K562 (cell line): ENCODE measurements at regions not wholly inside any gene's neighbourhood (a gene's known extent, or its start where the extent isn't known, plus 50 kb on each side); places are given as distances from the start of the nearest gene placed in this dataset.

Experiments used
- BCOR ChIP-seq: fragments of 450-650 bp; IDR thresholded peaks from 2 replicates; pipeline ENCODE4 v1.6.1; 2016
- CBFA2T3 ChIP-seq: fragments of 450-650 bp; IDR thresholded peaks from 2 replicates; pipeline ENCODE4 v1.6.1; 2017
- CTCF ChIP-seq, 3 experiments: IDR thresholded peaks in 2 of 3; conservative IDR thresholded peaks in 1 of 3; 2 replicates each; pipeline ENCODE4 v1.5.1; 2011 to 2012; ENCODE audit warnings: low read length in 3 of 3, mild to moderate bottlenecking in 3 of 3, control low read depth in 2 of 3, improper control_type of control experiment in 1 of 3, inconsistent platforms in 1 of 3, low read depth in 1 of 3, mixed read lengths in 1 of 3, moderate library complexity in 1 of 3; ENCODE audit not compliant: insufficient read depth in 2 of 3
- HINFP ChIP-seq: fragments of 450-650 bp; conservative IDR thresholded peaks from 2 replicates; pipeline ENCODE4 v1.6.1; 2016; ENCODE audit warnings: missing genetic modification characterization, low read depth, mild to moderate bottlenecking, control low read depth, missing compliant biosample characterization
- IFI16 ChIP-seq: fragments of 250-450 bp; sonication (Bioruptor Pico); IDR thresholded peaks from 2 replicates; pipeline ENCODE4 v2.1.2; 2022; ENCODE audit warnings: mild to moderate bottlenecking, inconsistent platforms
- MCM2 ChIP-seq: fragments of 450-650 bp; IDR thresholded peaks from 2 replicates; pipeline ENCODE4 v1.6.1; 2017; ENCODE audit warnings: low read depth, mild to moderate bottlenecking
- MCM7 ChIP-seq, 2 experiments: fragments of 450-650 bp; IDR thresholded peaks; 2 replicates each; pipeline ENCODE4 v1.6.1; 2016 to 2018
- NFIX ChIP-seq: fragments of 250-450 bp; sonication (Bioruptor Pico); IDR thresholded peaks from 2 replicates; pipeline ENCODE4 v1.4.0; 2020; ENCODE audit warnings: low read depth, mild to moderate bottlenecking, moderate library complexity
- PPARD ChIP-seq: fragments of 250-450 bp; sonication (Bioruptor Pico); IDR thresholded peaks from 2 replicates; pipeline ENCODE4 v1.8.0; 2022; ENCODE audit warnings: inconsistent platforms, mild to moderate bottlenecking, moderate library complexity
- RAD21 ChIP-seq, 2 experiments: fragments of 250-450 bp in 1 of 2; fragments of 450-650 bp in 1 of 2; sonication (Bioruptor Pico) in 1 of 2; formaldehyde crosslinking in 1 of 2; IDR thresholded peaks in 1 of 2; conservative IDR thresholded peaks in 1 of 2; 2 replicates each; pipeline versions ENCODE4 v1.4.0 to v1.8.0; 2020 to 2022; ENCODE audit warnings: mild to moderate bottlenecking in 2 of 2, moderate library complexity in 1 of 2
- SFPQ ChIP-seq: fragments of 200-400 bp; formaldehyde crosslinking; IDR thresholded peaks from 2 replicates; pipeline ENCODE4 v1.6.1; 2017; ENCODE audit warnings: mild to moderate bottlenecking, low read depth, low read length, moderate library complexity
- ZC3H8 ChIP-seq: fragments of 450-650 bp; IDR thresholded peaks from 2 replicates; pipeline ENCODE4 v1.6.1; 2017
- ZNF212 ChIP-seq: fragments of 450-650 bp; formaldehyde crosslinking; IDR thresholded peaks from 2 replicates; pipeline ENCODE4 v1.4.0; 2020; ENCODE audit warnings: mild to moderate bottlenecking
- TF ChIP-seq, protein P1 (sequence below): sonication (generic); formaldehyde crosslinking; IDR thresholded peaks from 2 replicates; pipeline ENCODE4 v1.8.1; 2022; ENCODE audit warnings: missing genetic modification reagents
- TF ChIP-seq, protein P2 (sequence below): fragments of 250-450 bp; sonication (Bioruptor Pico); IDR thresholded peaks from 2 replicates; pipeline ENCODE4 v1.9.0; 2021; ENCODE audit warnings: mild to moderate bottlenecking, inconsistent platforms
- TF ChIP-seq, protein P3 (sequence below): fragments of 250-450 bp; sonication (Bioruptor Pico); IDR thresholded peaks from 2 replicates; pipeline ENCODE4 v1.5.1; 2021; ENCODE audit warnings: mild to moderate bottlenecking
- TF ChIP-seq, protein P4 (sequence below): sonication (generic); formaldehyde crosslinking; IDR thresholded peaks from 2 replicates; pipeline ENCODE4 v1.8.0; 2023; ENCODE audit warnings: mild to moderate bottlenecking, missing genetic modification reagents

- TF ChIP-seq, protein P1, sequence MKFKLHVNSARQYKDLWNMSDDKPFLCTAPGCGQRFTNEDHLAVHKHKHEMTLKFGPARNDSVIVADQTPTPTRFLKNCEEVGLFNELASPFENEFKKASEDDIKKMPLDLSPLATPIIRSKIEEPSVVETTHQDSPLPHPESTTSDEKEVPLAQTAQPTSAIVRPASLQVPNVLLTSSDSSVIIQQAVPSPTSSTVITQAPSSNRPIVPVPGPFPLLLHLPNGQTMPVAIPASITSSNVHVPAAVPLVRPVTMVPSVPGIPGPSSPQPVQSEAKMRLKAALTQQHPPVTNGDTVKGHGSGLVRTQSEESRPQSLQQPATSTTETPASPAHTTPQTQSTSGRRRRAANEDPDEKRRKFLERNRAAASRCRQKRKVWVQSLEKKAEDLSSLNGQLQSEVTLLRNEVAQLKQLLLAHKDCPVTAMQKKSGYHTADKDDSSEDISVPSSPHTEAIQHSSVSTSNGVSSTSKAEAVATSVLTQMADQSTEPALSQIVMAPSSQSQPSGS = no peak
- peak; percentile 53 to 88 for TF ChIP-seq RAD21 (CRISPR knock-in tag; conservative IDR thresholded peaks at IDR 0.05 in 1 of 2, IDR thresholded peaks at IDR 0.05 in 1 of 2)
- TF ChIP-seq ZC3H8 = no peak
- no peak for TF ChIP-seq PPARD (CRISPR knock-in tag)
- no peak for TF ChIP-seq IFI16 (CRISPR knock-in tag)
- TF ChIP-seq SFPQ = no peak
- peak; percentile 70 to 79 (median 77) for TF ChIP-seq CTCF (IDR thresholded peaks at IDR 0.05 in 2 of 3, conservative IDR thresholded peaks at IDR 0.05 in 1 of 3; ENCODE audit: insufficient read depth in 2 of 3, low read depth in 1 of 3, low read length in 3 of 3)
- TF ChIP-seq ZNF212 (CRISPR knock-in tag) = no peak
- TF ChIP-seq, protein P2, sequence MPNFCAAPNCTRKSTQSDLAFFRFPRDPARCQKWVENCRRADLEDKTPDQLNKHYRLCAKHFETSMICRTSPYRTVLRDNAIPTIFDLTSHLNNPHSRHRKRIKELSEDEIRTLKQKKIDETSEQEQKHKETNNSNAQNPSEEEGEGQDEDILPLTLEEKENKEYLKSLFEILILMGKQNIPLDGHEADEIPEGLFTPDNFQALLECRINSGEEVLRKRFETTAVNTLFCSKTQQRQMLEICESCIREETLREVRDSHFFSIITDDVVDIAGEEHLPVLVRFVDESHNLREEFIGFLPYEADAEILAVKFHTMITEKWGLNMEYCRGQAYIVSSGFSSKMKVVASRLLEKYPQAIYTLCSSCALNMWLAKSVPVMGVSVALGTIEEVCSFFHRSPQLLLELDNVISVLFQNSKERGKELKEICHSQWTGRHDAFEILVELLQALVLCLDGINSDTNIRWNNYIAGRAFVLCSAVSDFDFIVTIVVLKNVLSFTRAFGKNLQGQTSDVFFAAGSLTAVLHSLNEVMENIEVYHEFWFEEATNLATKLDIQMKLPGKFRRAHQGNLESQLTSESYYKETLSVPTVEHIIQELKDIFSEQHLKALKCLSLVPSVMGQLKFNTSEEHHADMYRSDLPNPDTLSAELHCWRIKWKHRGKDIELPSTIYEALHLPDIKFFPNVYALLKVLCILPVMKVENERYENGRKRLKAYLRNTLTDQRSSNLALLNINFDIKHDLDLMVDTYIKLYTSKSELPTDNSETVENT (CRISPR knock-in tag) = no peak
- TF ChIP-seq, protein P3, sequence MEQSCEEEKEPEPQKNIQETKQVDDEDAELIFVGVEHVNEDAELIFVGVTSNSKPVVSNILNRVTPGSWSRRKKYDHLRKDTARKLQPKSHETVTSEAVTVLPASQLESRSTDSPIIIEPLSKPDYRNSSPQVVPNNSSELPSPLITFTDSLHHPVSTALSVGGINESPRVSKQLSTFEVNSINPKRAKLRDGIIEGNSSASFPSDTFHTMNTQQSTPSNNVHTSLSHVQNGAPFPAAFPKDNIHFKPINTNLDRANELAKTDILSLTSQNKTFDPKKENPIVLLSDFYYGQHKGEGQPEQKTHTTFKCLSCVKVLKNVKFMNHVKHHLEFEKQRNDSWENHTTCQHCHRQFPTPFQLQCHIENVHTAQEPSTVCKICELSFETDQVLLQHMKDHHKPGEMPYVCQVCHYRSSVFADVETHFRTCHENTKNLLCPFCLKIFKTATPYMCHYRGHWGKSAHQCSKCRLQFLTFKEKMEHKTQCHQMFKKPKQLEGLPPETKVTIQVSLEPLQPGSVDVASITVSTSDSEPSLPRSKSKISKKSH (CRISPR knock-in tag) = no peak
- TF ChIP-seq, protein P4, sequence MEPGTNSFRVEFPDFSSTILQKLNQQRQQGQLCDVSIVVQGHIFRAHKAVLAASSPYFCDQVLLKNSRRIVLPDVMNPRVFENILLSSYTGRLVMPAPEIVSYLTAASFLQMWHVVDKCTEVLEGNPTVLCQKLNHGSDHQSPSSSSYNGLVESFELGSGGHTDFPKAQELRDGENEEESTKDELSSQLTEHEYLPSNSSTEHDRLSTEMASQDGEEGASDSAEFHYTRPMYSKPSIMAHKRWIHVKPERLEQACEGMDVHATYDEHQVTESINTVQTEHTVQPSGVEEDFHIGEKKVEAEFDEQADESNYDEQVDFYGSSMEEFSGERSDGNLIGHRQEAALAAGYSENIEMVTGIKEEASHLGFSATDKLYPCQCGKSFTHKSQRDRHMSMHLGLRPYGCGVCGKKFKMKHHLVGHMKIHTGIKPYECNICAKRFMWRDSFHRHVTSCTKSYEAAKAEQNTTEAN (CRISPR knock-in tag) = no peak
- TF ChIP-seq MCM2 = no peak
- TF ChIP-seq MCM7 (IDR thresholded peaks at IDR 0.05) = no peak
- no peak for TF ChIP-seq NFIX (CRISPR knock-in tag)
- TF ChIP-seq HINFP (tag) = no peak
- TF ChIP-seq BCOR = no peak
- TF ChIP-seq CBFA2T3 = no peak
These were observed 132.7 kb downstream of the SLC41A2 start (continued) for GRCh38 chr12:104825408-104825807.
